Testis (tissue), 2 donors: ENCODE measurements at regions not wholly inside any gene's neighbourhood (a gene's known extent, or its start where the extent isn't known, plus 50 kb on each side); places are given as distances from the start of the nearest gene placed in this dataset.

Experiments
- POLR2A ChIP-seq: fragments of 450-650 bp; IDR thresholded peaks from one replicate; pipeline ENCODE4 v1.6.1; 2017; ENCODE audit warnings: antibody characterized with exemption, mild to moderate bottlenecking, moderate library complexity
- TF ChIP-seq, protein P1 (sequence below), 3 experiments: fragments of 450-650 bp in 2 of 3; fragments of 200-600 bp in 1 of 3; sonication (generic) in 1 of 3; IDR thresholded peaks; one replicate each; pipeline ENCODE4 v1.5.1; 2016 to 2019; ENCODE audit warnings: antibody characterized with exemption in 3 of 3, mild to moderate bottlenecking in 2 of 3, moderate library complexity in 1 of 3

DNA sequence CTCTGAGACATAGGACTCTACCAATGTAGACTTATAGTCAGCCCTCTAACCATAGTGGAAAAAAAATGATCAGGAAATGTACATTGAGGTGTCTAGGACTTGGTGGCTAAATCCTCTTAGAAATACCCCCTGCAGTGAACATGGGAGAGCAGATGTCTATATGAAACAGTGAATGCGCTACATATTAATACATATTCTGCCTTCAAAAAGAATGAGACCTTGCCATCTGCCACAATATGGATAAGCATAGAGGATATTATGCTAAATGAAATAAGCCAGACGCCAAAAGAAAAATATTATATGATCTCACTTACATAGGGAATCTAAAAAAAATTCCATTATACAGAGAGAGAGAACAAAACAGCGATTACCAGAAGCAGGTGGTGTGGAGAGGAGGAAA is 66.6 kb upstream of the HAO2 start:
- TF ChIP-seq, protein P1, sequence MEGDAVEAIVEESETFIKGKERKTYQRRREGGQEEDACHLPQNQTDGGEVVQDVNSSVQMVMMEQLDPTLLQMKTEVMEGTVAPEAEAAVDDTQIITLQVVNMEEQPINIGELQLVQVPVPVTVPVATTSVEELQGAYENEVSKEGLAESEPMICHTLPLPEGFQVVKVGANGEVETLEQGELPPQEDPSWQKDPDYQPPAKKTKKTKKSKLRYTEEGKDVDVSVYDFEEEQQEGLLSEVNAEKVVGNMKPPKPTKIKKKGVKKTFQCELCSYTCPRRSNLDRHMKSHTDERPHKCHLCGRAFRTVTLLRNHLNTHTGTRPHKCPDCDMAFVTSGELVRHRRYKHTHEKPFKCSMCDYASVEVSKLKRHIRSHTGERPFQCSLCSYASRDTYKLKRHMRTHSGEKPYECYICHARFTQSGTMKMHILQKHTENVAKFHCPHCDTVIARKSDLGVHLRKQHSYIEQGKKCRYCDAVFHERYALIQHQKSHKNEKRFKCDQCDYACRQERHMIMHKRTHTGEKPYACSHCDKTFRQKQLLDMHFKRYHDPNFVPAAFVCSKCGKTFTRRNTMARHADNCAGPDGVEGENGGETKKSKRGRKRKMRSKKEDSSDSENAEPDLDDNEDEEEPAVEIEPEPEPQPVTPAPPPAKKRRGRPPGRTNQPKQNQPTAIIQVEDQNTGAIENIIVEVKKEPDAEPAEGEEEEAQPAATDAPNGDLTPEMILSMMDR (IDR thresholded peaks at IDR 0.05) = no peak
- TF ChIP-seq POLR2A = no peak
